IMR-90 (cell line): ENCODE measurements at regions not wholly inside any gene's neighbourhood (a gene's known extent, or its start where the extent isn't known, plus 50 kb on each side); places are given as distances from the start of the nearest gene placed in this dataset.

Experiments
- ATAC-seq: fragments of 200-7000 bp; cut with Tn5 transposase; 2 replicates; pipeline ENCODE4 v1.9.1; 2020; ENCODE audit warnings: low read depth, mild to moderate bottlenecking, moderate library complexity
- BruUV-seq: library from RNA; stranded (reverse); fragments of 400-500 nt; replicated peaks from 2 replicates; lab custom pipeline; 2021; lab: Mats Ljungman, UMichigan
- CTCF ChIA-PET: fragments of 300-600 bp; formaldehyde crosslinking; extraction: SDS; loops from one replicate; lab custom pipeline; 2021; ENCODE audit warnings: antibody characterized with exemption; lab: Yijun Ruan, JAX
- POLR2A ChIA-PET: fragments of 300-600 bp; sonication (Branson Sonifier 250); formaldehyde crosslinking; loops from one replicate; lab custom pipeline; 2022; ENCODE audit warnings: antibody characterized with exemption; ENCODE audit not compliant: unreplicated experiment; lab: Charles Lee
- DNase-seq: peaks from one replicate; pipeline ENCODE4 v3.0.0; 2013
- H2AFZ ChIP-seq: replicated peaks from 2 replicates; pipeline ENCODE3; 2013; ENCODE audit warnings: low read length, mild to moderate bottlenecking; ENCODE audit not compliant: poor library complexity
- H2AK5ac ChIP-seq: 2 replicates; pipeline ENCODE4 v1.6.1; 2013; ENCODE audit warnings: low read depth, low read length, inconsistent platforms
- H2AK9ac ChIP-seq: replicated peaks from 2 replicates; pipeline ENCODE3; 2013; ENCODE audit warnings: mild to moderate bottlenecking, low read depth, low read length, moderate library complexity; ENCODE audit not compliant: poor library complexity
- H2BK120ac ChIP-seq: 2 replicates; pipeline ENCODE4 v1.6.1; 2013; ENCODE audit warnings: low read depth, low read length, inconsistent platforms
- H2BK15ac ChIP-seq: 3 replicates; pipeline ENCODE4 v1.6.1; 2013; ENCODE audit warnings: low read depth, low read length, inconsistent platforms
- H2BK20ac ChIP-seq: 2 replicates; pipeline ENCODE4 v1.6.1; 2013; ENCODE audit warnings: low read depth, mild to moderate bottlenecking, inconsistent platforms, low read length, moderate library complexity
- H2BK5ac ChIP-seq: 2 replicates; pipeline ENCODE4 v1.6.1; 2013; ENCODE audit warnings: mild to moderate bottlenecking, low read depth, low read length, inconsistent platforms; ENCODE audit not compliant: poor library complexity, severe bottlenecking
- H3K14ac ChIP-seq: replicated peaks from 2 replicates; pipeline ENCODE4 v1.6.1; 2013; ENCODE audit warnings: low read depth, low read length, inconsistent platforms
- H3K18ac ChIP-seq: 2 replicates; pipeline ENCODE4 v1.6.1; 2013; ENCODE audit warnings: low read depth, low read length, control low read depth
- H3K23ac ChIP-seq: 2 replicates; pipeline ENCODE4 v1.6.1; 2013; ENCODE audit warnings: low read depth, low read length, inconsistent platforms
- H3K27ac ChIP-seq: 2 replicates; pipeline ENCODE4 v1.5.1; 2013; ENCODE audit warnings: mild to moderate bottlenecking, control low read depth, low read length; ENCODE audit not compliant: insufficient read depth
- H3K27me3 ChIP-seq: 2 replicates; pipeline ENCODE4 v1.6.1; 2013; ENCODE audit warnings: low read length; ENCODE audit not compliant: control insufficient read depth, insufficient read depth
- H3K36me3 ChIP-seq: 2 replicates; pipeline ENCODE4 v1.6.1; 2013; ENCODE audit warnings: low read length, mixed read lengths; ENCODE audit not compliant: control insufficient read depth, insufficient read depth
- H3K4ac ChIP-seq: 2 replicates; pipeline ENCODE4 v1.6.1; 2013; ENCODE audit warnings: low read depth, low read length, inconsistent platforms
- H3K4me1 ChIP-seq: 2 replicates; pipeline ENCODE4 v1.6.1; 2013; ENCODE audit warnings: low read length, mixed read lengths; ENCODE audit not compliant: control insufficient read depth, insufficient read depth
- H3K4me2 ChIP-seq: 2 replicates; pipeline ENCODE4 v1.6.1; 2013; ENCODE audit warnings: low read depth, mild to moderate bottlenecking, control low read depth, low read length, moderate library complexity
- H3K4me3 ChIP-seq: 2 replicates; pipeline ENCODE4 v1.5.1; 2013; ENCODE audit warnings: low read depth, mild to moderate bottlenecking, control low read depth, low read length, moderate library complexity; ENCODE audit not compliant: insufficient read depth
- H3K56ac ChIP-seq: 2 replicates; pipeline ENCODE4 v1.6.1; 2013; ENCODE audit warnings: low read length, inconsistent platforms; ENCODE audit not compliant: insufficient read depth; ENCODE audit errors: extremely low read depth
- H3K79me1 ChIP-seq, 2 experiments: 2 replicates each; pipeline ENCODE4 v1.6.1; 2013; ENCODE audit warnings: low read length in 2 of 2, inconsistent platforms in 1 of 2, low read depth in 1 of 2
- H3K9ac ChIP-seq: 2 replicates; pipeline ENCODE4 v1.6.1; 2013; ENCODE audit warnings: low read depth, low read length, control low read depth
- H3K9me1 ChIP-seq: 2 replicates; pipeline ENCODE4 v1.6.1; 2013; ENCODE audit warnings: low read length, inconsistent platforms; ENCODE audit not compliant: insufficient read depth
- H3K9me3 ChIP-seq: 2 replicates; pipeline ENCODE4 v1.6.1; 2013; ENCODE audit warnings: low read length; ENCODE audit not compliant: control insufficient read depth, insufficient read depth
- H4K20me1 ChIP-seq: 2 replicates; pipeline ENCODE4 v1.6.1; 2013; ENCODE audit warnings: low read length, inconsistent platforms; ENCODE audit not compliant: insufficient read depth
- H4K5ac ChIP-seq: 2 replicates; pipeline ENCODE4 v1.6.1; 2013; ENCODE audit warnings: mild to moderate bottlenecking, low read depth, low read length, control low read depth
- H4K8ac ChIP-seq, 2 experiments: 2 replicates each; pipeline ENCODE4 v1.6.1; 2013; ENCODE audit warnings: low read depth in 2 of 2, low read length in 2 of 2, control low read depth in 1 of 2, inconsistent platforms in 1 of 2
- H4K91ac ChIP-seq: 2 replicates; pipeline ENCODE4 v1.6.1; 2013; ENCODE audit warnings: low read depth, low read length, inconsistent platforms; ENCODE audit not compliant: insufficient read depth
- BHLHE40 ChIP-seq: fragments of 150-350 bp; IDR thresholded peaks from 2 replicates; pipeline ENCODE4 v1.6.1; 2016; ENCODE audit warnings: mild to moderate bottlenecking, low read depth, low read length
- CEBPB ChIP-seq: IDR thresholded peaks from 2 replicates; pipeline ENCODE4 v1.6.1; 2012; ENCODE audit warnings: low read depth, low read length, improper control_type of control experiment
- CHD1 ChIP-seq: IDR thresholded peaks from 2 replicates; pipeline ENCODE4 v1.6.1; 2012; ENCODE audit warnings: low read depth, low read length, improper control_type of control experiment
- NFE2L2 ChIP-seq: fragments of 150-350 bp; IDR thresholded peaks from 2 replicates; pipeline ENCODE4 v1.6.1; 2016; ENCODE audit warnings: low read depth, mild to moderate bottlenecking, low read length
- RCOR1 ChIP-seq: IDR thresholded peaks from 2 replicates; pipeline ENCODE4 v1.6.1; 2012; ENCODE audit warnings: mild to moderate bottlenecking, low read length, improper control_type of control experiment; ENCODE audit not compliant: insufficient replicate concordance
- RFX5 ChIP-seq: IDR thresholded peaks from 2 replicates; pipeline ENCODE4 v1.8.0; 2012; ENCODE audit warnings: low read depth, mild to moderate bottlenecking, low read length, moderate library complexity
- WGBS, 2 experiments: methylation state at CpG; one replicate each; pipeline versions ENCODE4 v1.1.5 to v1.1.7; 2013; ENCODE audit warnings: missing lambda C conversion rate in 2 of 2; ENCODE audit not compliant: insufficient read length in 1 of 2; ENCODE audit errors: extremely low coverage in 2 of 2; 5-methylcytosine and 5-hydroxymethylcytosine counted together
- dilution Hi-C: fragments of 300-500 bp; cut with HindIII; formaldehyde crosslinking; loops from one replicate; pipeline ENCODE4 v1.14.3; 2018; ENCODE audit warnings: low sequenced_read_pairs; ENCODE audit not compliant: unreplicated experiment
- in situ Hi-C: fragments of 300-500 bp; cut with MboI; formaldehyde crosslinking; loops from 3 replicates; pipeline ENCODE4 v1.14.3; 2019; ENCODE audit warnings: low sequenced_read_pairs, inconsistent platforms, mixed read lengths
- intact Hi-C: fragments of 100-400 bp; cut with micrococcal nuclease; formaldehyde crosslinking; loops from 2 replicates; pipeline ENCODE4 v1.10.0; 2022

DNA sequence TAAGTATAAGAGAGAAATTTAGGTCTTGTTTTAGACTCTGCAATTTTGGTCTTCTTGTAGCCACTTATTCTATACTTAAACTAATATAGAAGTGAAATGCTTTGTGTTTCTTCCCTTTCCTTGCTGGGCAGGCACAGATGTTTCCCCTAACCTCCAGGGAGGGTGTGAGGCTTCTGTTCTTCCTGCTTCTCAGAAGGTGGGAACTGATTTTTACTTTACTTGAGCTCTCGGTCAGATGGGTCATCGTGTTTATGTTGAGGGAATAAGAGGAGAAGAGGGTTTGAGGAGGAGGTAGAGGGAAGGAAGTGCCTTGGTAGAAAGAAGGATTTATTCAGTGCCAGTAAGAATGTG, 92.5 kb upstream of the CXCR4 start:
- Histone ChIP-seq H3K23ac (no peak overlapping the region), H2BK5ac (no peak overlapping the region), H3K4me1 (no peaks in the 10 kb centered on the region), H3K9me1 (no peaks in the 10 kb centered on the region), H2AK9ac (no peak overlapping the region), H2BK15ac (no peak overlapping the region), H3K4me2 (no peak overlapping the region), H2AK5ac (no peak overlapping the region), H4K20me1 (no peaks in the 10 kb centered on the region), H3K4me3 (no peak overlapping the region), H4K5ac (no peak overlapping the region), H3K27ac (no peak overlapping the region), H3K36me3 (no peaks in the 10 kb centered on the region), H3K4ac (no peak overlapping the region), H3K14ac (no peak overlapping the region), H3K18ac (no peak overlapping the region), H2BK120ac (no peak overlapping the region), H3K79me1 (no peaks in the 10 kb centered on the region), H2BK20ac (no peak overlapping the region), H4K8ac (no peak overlapping the region), H3K27me3 (no peaks in the 10 kb centered on the region), H3K9me3 (no peaks in the 10 kb centered on the region), H2AFZ (no peak overlapping the region), H3K56ac (no peak overlapping the region), H3K9ac (no peak overlapping the region), H4K91ac (no peak overlapping the region)
- ChIA-PET CTCF (no interaction called here), POLR2A (no interaction called here)
- in situ Hi-C loops: no loop called here
- no CpG with 5 or more reads among the region's 2 CpGs for WGBS, 2 experiments
- no TSS peak for BruUV-seq
- dilution Hi-C loops: no loop called here
- intact Hi-C loops: no loop called here
- ATAC-seq (no peak), DNase-seq (no peak)
- TF ChIP-seq BHLHE40 (no peak), NFE2L2 (no peak), CHD1 (no peak), RFX5 (no peak), RCOR1 (no peak), CEBPB (no peak)
